ENCODE measurements at regions not wholly inside any gene's neighbourhood (a gene's known extent, or its start where the extent isn't known, plus 50 kb on each side); places are given as distances from the start of the nearest gene placed in this dataset.

- DNase-seq (ENCODE audit: low spot score): no peak
Measured at GRCh38 chr3:30069056-30069455, 537.3 kb upstream of the TGFBR2 start.

DNA sequence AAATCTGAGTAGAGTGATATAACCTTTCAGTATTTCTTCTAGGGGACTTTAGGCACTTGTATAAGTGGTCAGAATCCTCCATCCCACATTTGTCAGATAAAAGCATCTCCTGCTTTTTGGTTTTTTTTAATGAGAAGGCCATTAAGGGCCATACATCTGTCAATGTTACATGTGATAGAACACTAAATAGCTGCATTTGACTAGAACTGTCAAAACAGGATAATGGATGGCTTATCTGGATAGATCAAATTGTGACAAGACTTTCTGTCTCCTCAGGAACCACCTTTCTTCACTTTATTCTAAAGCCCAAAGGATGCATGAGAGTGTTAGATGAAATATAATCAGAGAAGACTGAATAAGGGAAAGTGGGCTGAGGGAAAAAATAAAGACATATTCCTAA is 533.4 kb upstream of the TGFBR2 start:
- no peak for DNase-seq (ENCODE audit: low spot score)

GRCh38 chr3:30073622-30074021 is 532.8 kb upstream of the TGFBR2 start:
- DNase-seq (ENCODE audit: low spot score): no peak

DNA sequence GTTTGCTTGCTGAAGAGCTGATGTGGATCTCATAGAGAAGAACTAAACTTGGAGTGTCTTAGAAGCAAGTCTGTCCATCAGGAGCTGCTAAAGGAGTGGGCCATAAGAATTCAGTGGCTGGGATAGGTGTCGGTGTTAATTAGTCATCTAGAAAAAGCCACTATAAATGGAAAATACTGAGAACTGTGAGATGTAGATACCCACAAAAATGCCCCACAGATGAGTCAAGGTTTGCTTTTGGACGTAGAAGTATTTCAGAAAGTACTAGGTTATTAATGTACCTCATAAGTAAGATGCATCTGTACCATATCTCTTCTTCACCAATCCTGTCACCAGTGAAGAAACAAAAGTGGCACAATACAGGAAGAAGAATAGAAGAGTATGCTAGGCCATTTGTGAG is 530.9 kb upstream of the TGFBR2 start:
- no peak for DNase-seq (ENCODE audit: low spot score)

- no peak for DNase-seq (ENCODE audit: low spot score)
Measured at GRCh38 chr3:30076899-30077298, 529.5 kb upstream of the TGFBR2 start.

DNA sequence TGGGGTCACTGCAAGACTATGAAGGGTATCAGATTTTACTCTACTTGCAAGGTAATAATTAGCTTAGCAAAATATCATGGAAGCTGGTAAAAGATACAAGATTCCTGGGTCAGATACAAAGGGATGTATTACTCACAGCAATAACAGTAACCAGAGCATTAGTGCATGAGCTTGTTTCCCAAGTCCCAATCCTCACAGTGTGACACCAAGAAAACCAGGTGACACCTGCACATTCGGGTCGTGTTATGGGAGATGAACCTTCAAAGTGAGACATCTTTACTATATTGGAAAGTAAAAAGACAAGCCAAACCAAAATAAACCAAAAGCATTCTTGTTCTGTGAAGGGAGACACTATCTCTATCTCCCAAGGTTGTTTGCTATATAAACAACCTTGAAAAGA is 528.7 kb upstream of the TGFBR2 start:
- no peak for DNase-seq (ENCODE audit: low spot score)

- DNase-seq (ENCODE audit: low spot score): no peak
Measured at GRCh38 chr3:30078736-30079135, 527.7 kb upstream of the TGFBR2 start.

DNA sequence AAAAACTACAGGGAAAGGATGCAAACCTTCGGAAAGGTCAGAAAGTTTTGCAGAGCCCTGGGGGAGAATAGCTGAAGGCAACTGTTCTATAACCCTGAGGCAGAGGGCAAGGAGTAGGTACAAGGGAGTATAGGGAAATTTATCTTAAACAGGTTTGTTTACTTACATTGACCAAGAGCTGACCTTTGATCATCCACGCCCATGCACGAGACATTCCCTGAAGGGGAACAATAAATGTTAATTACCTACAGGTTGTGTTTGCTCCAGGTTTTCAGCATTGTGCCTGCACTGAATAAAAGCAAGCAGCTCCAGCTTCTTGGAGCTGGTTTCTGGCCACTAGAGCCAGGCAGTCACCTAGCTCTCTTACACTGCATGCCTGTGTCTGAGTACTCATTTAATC is 524.5 kb upstream of the TGFBR2 start:
- DNase-seq (ENCODE audit: low spot score): no peak

DNA sequence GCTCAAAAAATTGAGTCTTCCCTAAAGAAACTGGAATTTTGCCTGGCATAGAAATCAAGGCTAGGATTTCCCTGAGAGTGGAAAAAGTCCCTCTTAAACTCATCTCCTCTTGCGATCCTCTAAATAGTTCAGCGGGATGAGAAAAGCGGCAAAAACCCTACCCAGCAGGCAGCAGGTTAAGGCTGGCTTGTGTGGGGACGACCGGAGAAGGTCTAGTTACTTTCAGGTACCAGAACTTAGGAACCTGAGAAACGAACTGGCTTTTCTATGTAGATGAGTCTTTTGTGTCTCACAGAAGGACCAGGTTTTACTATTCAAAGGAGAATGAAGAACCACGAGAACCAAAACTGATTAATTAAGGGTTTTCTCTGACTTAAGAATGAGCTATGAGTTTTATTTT is 523.7 kb upstream of the TGFBR2 start:
- DNase-seq (ENCODE audit: low spot score): no peak

GRCh38 chr3:30083315-30083714 is 523.1 kb upstream of the TGFBR2 start:
- DNase-seq (ENCODE audit: low spot score): no peak

- no peak for DNase-seq (ENCODE audit: low spot score)
Measured at GRCh38 chr3:30084316-30084715, 522.1 kb upstream of the TGFBR2 start.

GRCh38 chr3:30084971-30085403 is 521.4 kb upstream of the TGFBR2 start:
- DNase-seq (ENCODE audit: low spot score): no peak

DNA sequence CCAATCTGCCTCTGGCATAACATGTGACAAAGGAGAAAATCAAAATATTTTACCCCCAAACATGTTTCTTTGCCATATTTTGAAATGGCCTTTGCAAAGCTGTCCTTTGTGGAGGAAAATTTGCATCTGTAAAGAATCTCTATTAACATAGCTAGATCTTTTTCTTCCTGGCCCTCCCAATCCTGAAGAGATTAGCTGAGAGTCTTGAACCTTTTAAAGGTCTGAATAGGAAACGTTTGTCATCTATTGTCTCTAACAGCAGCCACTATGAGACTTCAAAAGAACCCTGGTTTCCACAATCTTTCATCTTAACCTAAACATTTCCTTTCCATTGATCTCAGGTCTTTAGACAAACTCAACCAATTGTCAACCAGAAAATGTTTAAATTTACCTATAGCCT is 520.9 kb upstream of the TGFBR2 start:
- no peak for DNase-seq (ENCODE audit: low spot score)

GRCh38 chr3:30091686-30092085 is 514.7 kb upstream of the TGFBR2 start:
- no peak for DNase-seq (ENCODE audit: low spot score)

GRCh38 chr3:30097022-30097650 is 509.3 kb upstream of the TGFBR2 start:
- no peak for DNase-seq (ENCODE audit: low spot score)

GRCh38 chr3:30098243-30098642 is 508.2 kb upstream of the TGFBR2 start:
- no peak for DNase-seq (ENCODE audit: low spot score)

GRCh38 chr3:30098653-30099455 is 507.5 kb upstream of the TGFBR2 start:
- no peak for DNase-seq (ENCODE audit: low spot score)

- no peak for DNase-seq (ENCODE audit: low spot score)
Measured at GRCh38 chr3:30102356-30102755, 504.0 kb upstream of the TGFBR2 start.

DNA sequence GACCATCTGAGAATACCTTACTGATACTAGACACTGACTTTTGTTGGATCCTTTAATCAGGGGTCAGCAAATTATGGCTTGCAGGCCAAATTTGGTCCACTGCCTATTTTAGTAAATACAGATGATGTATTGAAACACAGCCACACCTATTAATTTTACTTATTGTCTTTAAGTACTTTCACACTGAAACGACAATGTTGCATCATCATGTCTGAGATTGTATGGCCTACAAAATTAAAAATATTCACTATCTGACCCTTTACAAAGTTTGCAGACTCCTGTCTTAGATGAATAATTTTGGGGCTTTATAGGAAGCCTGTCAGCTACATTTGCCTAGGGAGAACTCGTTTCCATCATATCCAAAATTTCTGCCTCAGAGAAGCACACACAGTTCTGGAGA is 503.2 kb upstream of the TGFBR2 start:
- DNase-seq (ENCODE audit: low spot score): no peak

DNA sequence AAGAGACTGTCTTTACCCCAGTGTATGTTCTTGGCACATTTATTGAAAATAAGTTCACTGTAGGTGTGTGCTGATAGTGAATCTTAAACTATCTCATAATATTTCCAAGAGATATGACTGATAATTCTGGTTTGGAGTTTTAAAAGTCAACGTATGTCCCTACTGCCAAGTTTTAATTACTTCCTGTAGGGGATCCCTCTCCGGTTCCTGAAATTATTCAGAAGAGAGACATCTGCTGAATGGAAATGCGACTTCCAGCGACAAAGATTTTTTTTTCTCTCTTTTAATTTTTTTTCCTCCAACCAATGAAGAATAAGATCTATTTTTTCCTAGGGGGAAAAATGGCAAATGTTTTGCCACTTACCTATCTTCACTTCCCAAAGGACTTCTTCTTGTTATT is 498.9 kb upstream of the TGFBR2 start:
- DNase-seq (ENCODE audit: low spot score): no peak

- DNase-seq (ENCODE audit: low spot score): no peak
Measured at GRCh38 chr3:30112411-30112810, 494.0 kb upstream of the TGFBR2 start.

DNA sequence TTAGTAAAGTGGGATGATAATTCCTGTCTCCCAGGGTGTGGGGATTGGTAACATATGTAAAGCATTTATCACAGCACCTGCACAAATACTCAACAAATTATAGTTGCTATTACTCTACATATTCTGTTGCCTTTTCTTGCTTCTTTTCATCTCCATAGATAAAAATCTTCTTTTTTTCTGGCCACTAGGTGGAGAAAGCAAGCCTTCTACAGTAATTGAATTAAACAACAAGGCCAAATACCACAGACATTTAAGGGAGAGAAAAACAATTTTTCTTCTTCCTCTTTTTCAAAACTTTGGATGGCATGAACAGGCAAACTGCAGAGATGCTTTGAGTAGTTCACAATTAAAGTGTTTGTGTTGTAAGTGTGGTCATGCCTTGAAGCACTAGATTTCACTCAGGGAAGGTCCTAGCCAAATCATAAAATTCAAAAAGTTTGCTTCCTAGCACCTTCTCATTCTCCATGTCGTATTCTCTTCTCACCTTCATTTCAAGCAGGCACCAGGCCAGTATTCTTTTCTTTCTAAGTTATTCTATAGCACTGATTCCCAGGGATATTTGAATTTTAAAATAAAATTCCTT is 493.4 kb upstream of the TGFBR2 start:
- peak; percentile 54 for DNase-seq (ENCODE audit: low spot score)

GRCh38 chr3:30113906-30114305 is 492.5 kb upstream of the TGFBR2 start:
- no peak for DNase-seq (ENCODE audit: low spot score)
